Spleen (tissue), 7 donors: ENCODE measurements at regions not wholly inside any gene's neighbourhood (a gene's known extent, or its start where the extent isn't known, plus 50 kb on each side); places are given as distances from the start of the nearest gene placed in this dataset.

Experiments used
- CTCF ChIP-seq, 11 experiments: fragments of 200-600 bp in 7 of 11; fragments of 450-650 bp in 4 of 11; sonication (generic) in 4 of 11; IDR thresholded peaks in 8 of 11; conservative IDR thresholded peaks in 3 of 11; 1 replicate in 7 of 11; 2 replicates in 4 of 11; pipeline versions ENCODE4 v1.4.0 to v1.8.0; 2016 to 2021; ENCODE audit warnings: antibody characterized with exemption in 11 of 11, inconsistent platforms in 4 of 11, mild to moderate bottlenecking in 1 of 11
- POLR2A ChIP-seq, 3 donors: fragments of 450-650 bp; IDR thresholded peaks; one replicate each; pipeline ENCODE4 v1.5.1; 2017; ENCODE audit warnings: antibody characterized with exemption in 3 of 3, mild to moderate bottlenecking in 1 of 3
- POLR2AphosphoS5 ChIP-seq, 3 donors: sonication (generic); formaldehyde crosslinking; IDR thresholded peaks; one replicate each; pipeline ENCODE4 v1.5.1; 2017; ENCODE audit warnings: antibody characterized with exemption in 3 of 3
- donor health status: DM: no; HTN: no; CAD: no; lungs with moderate emphysema.
- donor health status: DM: no; HTN: no; CAD: no.
- donor health status: DM: no; HTN: no; CAD: no.

- TF ChIP-seq CTCF (IDR thresholded peaks at IDR 0.05 in 8 of 11, conservative IDR thresholded peaks at IDR 0.05 in 3 of 11) (no peak), POLR2AphosphoS5 (IDR thresholded peaks at IDR 0.05) (no peak), POLR2A (IDR thresholded peaks at IDR 0.05) (no peak)
Measured at GRCh38 chr18:60075477-60075876, 175.7 kb downstream of the PMAIP1 start.
